ENCODE measurements at regions not wholly inside any gene's neighbourhood (a gene's known extent, or its start where the extent isn't known, plus 50 kb on each side); places are given as distances from the start of the nearest gene placed in this dataset.

DNA sequence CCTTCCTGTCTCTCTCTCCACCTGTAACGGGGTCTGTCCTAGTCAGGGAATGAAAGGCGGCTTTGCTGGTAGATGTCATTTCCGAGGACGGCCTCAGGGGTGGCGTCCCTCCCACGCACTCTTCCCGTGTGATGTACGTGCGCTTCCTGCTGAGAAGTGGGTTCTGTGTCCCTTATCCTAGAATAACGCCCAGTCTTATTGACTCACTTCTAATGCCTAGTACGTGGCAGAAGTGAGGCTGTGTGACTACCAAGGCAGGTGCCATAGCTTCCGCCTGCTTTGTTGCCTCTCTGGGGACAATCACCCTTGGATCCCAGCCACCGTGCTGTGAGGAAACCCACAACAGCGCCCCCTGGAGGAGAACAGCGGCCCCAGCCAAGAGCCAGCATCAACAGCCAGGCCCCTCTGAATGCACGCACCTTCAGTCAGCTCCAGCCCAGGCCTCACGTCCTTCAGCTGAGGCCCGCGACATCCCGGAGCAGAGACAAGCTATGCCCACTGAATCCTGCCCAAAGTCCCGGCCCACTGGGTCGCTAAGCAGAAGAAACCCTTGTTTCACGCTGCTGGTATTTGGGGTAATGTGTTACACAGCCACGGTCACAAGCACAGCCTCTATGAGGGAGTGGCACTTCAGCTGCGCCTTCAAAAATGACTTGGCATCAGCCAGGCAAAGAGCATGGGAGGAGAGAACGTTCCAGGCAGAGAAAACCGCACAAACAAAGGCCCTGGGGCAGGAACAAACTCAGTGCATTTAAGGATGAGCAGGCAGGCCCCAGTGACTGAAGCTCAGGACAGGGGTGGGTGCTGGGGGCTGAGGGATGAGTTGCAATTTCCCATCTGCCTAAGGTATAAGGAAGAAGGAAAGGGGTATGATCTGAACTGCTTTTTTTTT, 224.2 kb downstream of the NFATC2 start:
- DNase-seq (ENCODE audit: low read depth, low spot score), result peak; percentile 12
- Histone ChIP-seq H3K4me3 (replicated peaks in 1 of 3; ENCODE audit: insufficient read depth in 1 of 3, low read depth in 1 of 3, low read length in 3 of 3) (no peak overlapping the region), H3K4me1 (ENCODE audit: control insufficient read depth, extremely low read depth, insufficient read depth, low read length) (no peaks in the 10 kb centered on the region), H3K36me3 (ENCODE audit: control insufficient read depth in 2 of 2, extremely low read depth in 1 of 2, insufficient read depth in 2 of 2, low read length in 2 of 2) (no peaks in the 10 kb centered on the region), H3K79me2 (ENCODE audit: control insufficient read depth, insufficient read depth, low read length) (no peaks in the 10 kb centered on the region), H3K4me2 (ENCODE audit: insufficient read depth, low read length) (no peak overlapping the region), H4K20me1 (replicated peaks; ENCODE audit: control insufficient read depth, extremely low read depth, insufficient read depth, low read length) (no peaks in the 10 kb centered on the region), H3K9me1 (replicated peaks; ENCODE audit: control insufficient read depth, extremely low read depth, insufficient read depth, low read length) (no peaks in the 10 kb centered on the region), H3K27ac (ENCODE audit: insufficient read depth, low read depth, low read length) (no peak overlapping the region), H3K9ac (replicated peaks; ENCODE audit: extremely low read depth, insufficient read depth, low read length) (no peak overlapping the region), H3K9me3 (replicated peaks; ENCODE audit: control insufficient read depth, insufficient read depth, low read length) (no peaks in the 10 kb centered on the region), H3K27me3 (ENCODE audit: control insufficient read depth in 2 of 2, insufficient read depth in 2 of 2, low read length in 2 of 2) (no peaks in the 10 kb centered on the region), H2AFZ (ENCODE audit: low read depth, low read length) (peak overlapping the region; percentile 55)
- ChIA-PET CTCF (interaction anchor here (0.7 to 3.5 kb wide), 15 partner anchors 8 to 524 kb away, joined by 3 to 20 read pairs (median 4); partner anchors contain the start of gene BCAS4), POLR2A (no interaction called here)
- TF ChIP-seq GATA2 (IDR thresholded peaks at IDR 0.05; ENCODE audit: insufficient read depth, insufficient read length, low read depth, low read length) (no peak), MYC (IDR thresholded peaks at IDR 0.05; ENCODE audit: low read depth, low read length) (no peak), POLR2A (IDR thresholded peaks at IDR 0.05; ENCODE audit: low read depth, low read length) (no peak)
- TF ChIP-seq, protein P1, sequence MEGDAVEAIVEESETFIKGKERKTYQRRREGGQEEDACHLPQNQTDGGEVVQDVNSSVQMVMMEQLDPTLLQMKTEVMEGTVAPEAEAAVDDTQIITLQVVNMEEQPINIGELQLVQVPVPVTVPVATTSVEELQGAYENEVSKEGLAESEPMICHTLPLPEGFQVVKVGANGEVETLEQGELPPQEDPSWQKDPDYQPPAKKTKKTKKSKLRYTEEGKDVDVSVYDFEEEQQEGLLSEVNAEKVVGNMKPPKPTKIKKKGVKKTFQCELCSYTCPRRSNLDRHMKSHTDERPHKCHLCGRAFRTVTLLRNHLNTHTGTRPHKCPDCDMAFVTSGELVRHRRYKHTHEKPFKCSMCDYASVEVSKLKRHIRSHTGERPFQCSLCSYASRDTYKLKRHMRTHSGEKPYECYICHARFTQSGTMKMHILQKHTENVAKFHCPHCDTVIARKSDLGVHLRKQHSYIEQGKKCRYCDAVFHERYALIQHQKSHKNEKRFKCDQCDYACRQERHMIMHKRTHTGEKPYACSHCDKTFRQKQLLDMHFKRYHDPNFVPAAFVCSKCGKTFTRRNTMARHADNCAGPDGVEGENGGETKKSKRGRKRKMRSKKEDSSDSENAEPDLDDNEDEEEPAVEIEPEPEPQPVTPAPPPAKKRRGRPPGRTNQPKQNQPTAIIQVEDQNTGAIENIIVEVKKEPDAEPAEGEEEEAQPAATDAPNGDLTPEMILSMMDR (IDR thresholded peaks at IDR 0.05; ENCODE audit: extremely low read depth in 1 of 2, insufficient read depth in 1 of 2, low read depth in 1 of 2, low read length in 2 of 2), result peak; percentile 66 to 79
- no peak for FAIRE-seq
- no TSS peak for BruUV-seq (replicated peaks)
- dilution Hi-C loops (cut with MboI; ENCODE audit: extremely low pct_ligation_motif_present, low sequenced_read_pairs), result no loop called here
- intact Hi-C loops (cut with micrococcal nuclease), result no loop called here

DNA sequence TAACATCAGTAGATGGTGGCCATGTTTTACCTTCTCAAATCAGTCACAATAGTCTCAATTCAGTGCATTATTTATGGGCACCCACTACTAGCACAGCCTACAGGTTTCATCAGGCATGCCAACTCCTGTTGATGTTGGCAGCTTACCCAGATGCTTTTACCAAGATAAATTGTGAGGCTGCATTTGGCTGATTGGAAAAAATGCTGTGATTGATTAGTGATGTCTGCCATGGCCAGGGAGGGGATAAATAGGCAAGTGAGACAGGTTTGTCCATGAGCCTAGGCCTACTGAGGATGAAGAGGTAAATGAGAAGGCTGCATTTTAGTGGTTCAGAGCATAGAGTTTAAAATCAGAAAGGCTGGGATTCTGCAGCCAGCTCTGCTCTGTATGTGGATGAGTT, 227.1 kb downstream of the NFATC2 start:
- no peaks in the 10 kb centered on the region for H3K4me1 ChIP-seq (ENCODE audit: control insufficient read depth, extremely low read depth, insufficient read depth, low read length)
- H2AFZ ChIP-seq (ENCODE audit: low read depth, low read length), result no peak overlapping the region
- no peak overlapping the region for H3K27ac ChIP-seq (ENCODE audit: insufficient read depth, low read depth, low read length)
- intact Hi-C loops (cut with micrococcal nuclease) (no loop called here), dilution Hi-C loops (cut with MboI; ENCODE audit: extremely low pct_ligation_motif_present, low sequenced_read_pairs) (no loop called here)
- no peaks in the 10 kb centered on the region for H4K20me1 ChIP-seq (replicated peaks; ENCODE audit: control insufficient read depth, extremely low read depth, insufficient read depth, low read length)
- CTCF ChIA-PET, result interaction anchor here (1.3 to 4.4 kb wide), 4 partner anchors 8 to 328 kb away, joined by 3 to 30 read pairs (median 14); no protein-coding TSS in a partner anchor
- no peak for DNase-seq (ENCODE audit: low read depth, low spot score)
- BruUV-seq (replicated peaks), result no TSS peak
- H3K79me2 ChIP-seq (ENCODE audit: control insufficient read depth, insufficient read depth, low read length), result no peaks in the 10 kb centered on the region
- no peak overlapping the region for H3K4me2 ChIP-seq (ENCODE audit: insufficient read depth, low read length)
- no peak overlapping the region for H3K4me3 ChIP-seq (replicated peaks in 1 of 3; ENCODE audit: insufficient read depth in 1 of 3, low read depth in 1 of 3, low read length in 3 of 3)
- POLR2A ChIA-PET, result no interaction called here
- no peaks in the 10 kb centered on the region for H3K9me3 ChIP-seq (replicated peaks; ENCODE audit: control insufficient read depth, insufficient read depth, low read length)
- no peaks in the 10 kb centered on the region for H3K27me3 ChIP-seq (ENCODE audit: control insufficient read depth in 2 of 2, insufficient read depth in 2 of 2, low read length in 2 of 2)
- H3K36me3 ChIP-seq (ENCODE audit: control insufficient read depth in 2 of 2, extremely low read depth in 1 of 2, insufficient read depth in 2 of 2, low read length in 2 of 2), result no peaks in the 10 kb centered on the region
- no peaks in the 10 kb centered on the region for H3K9me1 ChIP-seq (replicated peaks; ENCODE audit: control insufficient read depth, extremely low read depth, insufficient read depth, low read length)
- H3K9ac ChIP-seq (replicated peaks; ENCODE audit: extremely low read depth, insufficient read depth, low read length), result no peak overlapping the region
- TF ChIP-seq EZH2 (IDR thresholded peaks at IDR 0.05; ENCODE audit: borderline replicate concordance, low read depth, low read length, severe bottlenecking), result no peak
- TF ChIP-seq POLR2A (IDR thresholded peaks at IDR 0.05; ENCODE audit: low read depth, low read length), result no peak
- TF ChIP-seq, protein P2, sequence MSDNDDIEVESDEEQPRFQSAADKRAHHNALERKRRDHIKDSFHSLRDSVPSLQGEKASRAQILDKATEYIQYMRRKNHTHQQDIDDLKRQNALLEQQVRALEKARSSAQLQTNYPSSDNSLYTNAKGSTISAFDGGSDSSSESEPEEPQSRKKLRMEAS (IDR thresholded peaks at IDR 0.05; ENCODE audit: insufficient read depth, insufficient read length), result no peak
- TF ChIP-seq FOS (IDR thresholded peaks at IDR 0.05; ENCODE audit: borderline replicate concordance, insufficient read depth, low read length), result no peak
- no peak for TF ChIP-seq POLR2AphosphoS5 (IDR thresholded peaks at IDR 0.05; ENCODE audit: insufficient read depth, low read depth, low read length)
- TF ChIP-seq, protein P1 (IDR thresholded peaks at IDR 0.05; ENCODE audit: extremely low read depth in 1 of 2, insufficient read depth in 1 of 2, low read depth in 1 of 2, low read length in 2 of 2), result no peak
- no peak for TF ChIP-seq JUN (IDR thresholded peaks at IDR 0.05; ENCODE audit: borderline replicate concordance, insufficient read depth, insufficient read length, low read depth)
- TF ChIP-seq MYC (IDR thresholded peaks at IDR 0.05; ENCODE audit: low read depth, low read length), result no peak
- no peak for FAIRE-seq
